C1 segment of cervical spinal cord (tissue), 14 donors: ENCODE measurements at regions not wholly inside any gene's neighbourhood (a gene's known extent, or its start where the extent isn't known, plus 50 kb on each side); places are given as distances from the start of the nearest gene placed in this dataset.

Experiments used
- DNase-seq, 14 donors: peaks; one replicate each; lab custom pipeline; 2025; lab: John Stamatoyannopoulos, UW

DNA sequence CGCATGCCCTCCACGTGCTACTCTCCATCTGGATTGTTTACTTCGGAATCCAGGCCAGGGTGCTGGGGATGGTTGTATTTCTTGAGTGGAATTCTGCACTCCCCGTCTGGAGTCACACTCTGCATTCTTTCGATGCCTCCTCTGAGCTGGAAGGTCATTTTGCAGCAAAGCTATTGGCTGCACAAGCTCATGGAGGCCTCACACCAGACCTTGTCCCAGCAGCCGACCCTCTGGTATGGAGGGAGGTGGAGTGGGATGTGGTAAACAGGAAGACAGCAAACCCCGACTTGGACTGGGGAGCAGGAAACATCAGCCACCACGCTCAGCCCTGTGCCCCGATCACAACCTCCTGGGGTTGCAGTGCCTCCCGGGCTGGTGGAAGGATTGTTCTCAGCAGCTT lies 225.3 kb upstream of the LNX1 start:
- DNase-seq: no peak

DNA sequence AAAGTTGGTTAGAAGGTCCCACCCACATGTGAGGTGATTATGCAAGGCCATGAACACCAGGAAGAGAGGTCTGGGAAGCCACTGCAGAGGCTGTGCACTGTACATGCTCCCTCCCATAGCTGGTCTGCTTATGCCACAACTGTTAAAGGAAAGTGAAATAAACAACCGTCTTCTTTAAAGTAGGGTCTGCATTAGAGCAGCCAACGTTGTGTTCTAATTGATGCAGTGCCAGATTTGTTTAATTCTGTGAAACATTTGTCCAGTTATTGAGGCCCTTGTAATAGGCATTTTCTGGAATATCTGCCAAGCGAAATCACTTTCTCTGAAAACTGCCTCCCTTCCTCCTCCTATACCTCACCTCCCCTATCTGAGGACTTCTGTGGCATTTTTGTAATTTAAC lies 224.0 kb upstream of the LNX1 start:
- no peak for DNase-seq

GRCh38 chr4:53813998-53814397 lies 222.7 kb upstream of the LNX1 start:
- DNase-seq: no peak

GRCh38 chr4:53810643-53811042 lies 219.4 kb upstream of the LNX1 start:
- no peak for DNase-seq

DNA sequence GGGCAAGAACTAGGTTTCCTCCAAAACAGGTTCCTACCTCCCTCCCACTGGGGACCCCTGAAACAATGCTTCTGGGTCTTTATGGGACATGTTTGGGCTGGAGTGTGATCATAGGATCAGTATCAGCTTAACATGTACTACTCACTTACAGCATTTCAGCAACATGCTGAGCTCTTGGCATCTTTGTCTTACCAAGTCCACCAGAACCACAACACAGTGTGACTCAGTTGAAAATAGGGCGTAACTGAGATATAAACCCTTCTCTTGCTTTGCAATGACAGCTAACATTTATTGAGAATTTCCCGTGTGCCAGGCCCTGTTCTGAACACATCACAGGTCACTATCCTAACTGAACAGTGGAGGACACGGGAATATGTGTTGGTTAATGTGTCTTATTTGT lies 218.5 kb upstream of the LNX1 start:
- DNase-seq: no peak

DNA sequence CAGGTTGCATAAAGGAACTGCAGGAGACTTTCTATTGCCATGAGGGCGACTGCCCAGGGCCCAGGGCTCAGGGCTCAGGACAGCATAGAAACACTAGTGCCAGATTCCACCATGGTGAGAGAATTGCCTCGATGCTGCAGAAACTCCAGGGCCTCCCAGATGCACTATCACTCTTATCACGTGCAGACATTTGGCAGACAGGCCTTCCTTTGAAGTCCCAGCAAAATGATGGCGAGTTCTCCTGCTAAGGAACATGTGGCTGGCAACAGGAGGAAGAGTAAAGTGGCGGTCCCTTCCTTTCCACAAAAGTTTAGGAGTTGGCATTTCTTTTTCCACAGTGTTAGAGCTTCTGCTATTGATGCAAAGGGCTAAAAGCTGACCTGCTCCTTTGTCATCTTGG lies 214.0 kb upstream of the LNX1 start:
- DNase-seq: no peak

GRCh38 chr4:53804719-53805118 lies 213.4 kb upstream of the LNX1 start:
- peak in 1 of 14 donors; percentile 3 for DNase-seq

- no peak for DNase-seq
Observed at GRCh38 chr4:53802500-53802899, 211.2 kb upstream of the LNX1 start.

- no peak for DNase-seq
Observed at GRCh38 chr4:53801373-53801772, 210.1 kb upstream of the LNX1 start.

DNA sequence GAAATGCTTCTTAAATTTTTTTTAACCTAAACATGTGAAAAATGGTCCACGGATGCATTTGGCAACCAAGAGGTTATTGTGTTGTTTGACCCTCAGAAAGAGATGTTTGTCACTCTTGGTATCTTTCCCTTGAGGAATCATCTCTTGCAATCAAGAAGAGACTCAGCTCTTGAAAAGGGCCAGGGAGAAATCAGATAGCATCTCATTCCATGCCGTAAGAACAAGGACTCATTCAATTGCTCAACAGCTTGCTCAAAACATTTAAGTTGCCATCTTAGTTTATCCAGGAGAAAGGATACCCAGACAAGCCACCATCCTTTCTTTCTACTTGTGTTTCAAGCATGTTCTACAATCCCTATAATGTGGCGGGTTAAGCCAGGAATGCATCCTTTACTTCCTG lies 209.5 kb upstream of the LNX1 start:
- DNase-seq: no peak

- DNase-seq: no peak
Observed at GRCh38 chr4:53793096-53793495, 201.8 kb upstream of the LNX1 start.

GRCh38 chr4:53790286-53790685 lies 199.0 kb upstream of the LNX1 start:
- DNase-seq: peak in 2 of 14 donors; percentile 5 to 7

GRCh38 chr4:53788621-53789020 lies 197.3 kb upstream of the LNX1 start:
- DNase-seq: no peak

DNA sequence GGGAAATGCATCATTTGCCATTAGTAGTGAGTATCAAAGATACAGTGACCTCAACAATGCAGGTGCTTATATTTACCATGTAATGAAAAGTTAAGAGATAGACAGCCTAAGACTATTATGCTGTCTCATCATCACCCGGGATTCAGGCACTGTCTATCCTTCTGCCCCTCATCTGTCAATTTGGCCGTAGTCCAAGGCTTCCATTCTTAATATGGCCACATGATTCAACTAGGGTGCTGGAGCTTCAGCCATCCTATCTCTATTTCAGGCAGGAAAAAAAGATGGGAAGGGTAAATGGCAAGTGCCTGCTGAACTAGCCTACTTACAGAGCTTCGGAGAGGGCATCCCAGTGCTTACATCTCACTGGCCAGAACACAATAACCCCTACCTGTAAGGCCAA lies 196.7 kb upstream of the LNX1 start:
- no peak for DNase-seq

DNA sequence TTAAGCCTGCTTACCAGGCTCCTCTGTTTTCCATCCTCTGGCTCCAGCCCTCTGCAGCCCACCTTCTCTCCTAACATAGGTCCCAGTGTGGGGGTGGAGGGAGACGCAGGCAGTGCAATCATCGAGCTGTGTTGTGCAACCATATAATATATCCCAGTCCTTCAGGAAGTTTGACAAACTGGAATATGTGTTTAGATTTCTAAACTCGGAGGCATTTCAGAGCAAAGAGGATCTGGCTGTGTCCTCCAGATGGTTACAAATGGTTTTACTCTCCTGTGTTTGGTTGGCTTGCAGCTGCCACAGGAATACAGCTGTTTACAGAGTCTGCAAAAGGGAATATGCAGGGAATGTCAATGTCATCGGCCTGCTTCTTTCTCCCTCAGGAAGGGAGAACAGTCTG lies 195.3 kb upstream of the LNX1 start:
- no peak for DNase-seq

DNA sequence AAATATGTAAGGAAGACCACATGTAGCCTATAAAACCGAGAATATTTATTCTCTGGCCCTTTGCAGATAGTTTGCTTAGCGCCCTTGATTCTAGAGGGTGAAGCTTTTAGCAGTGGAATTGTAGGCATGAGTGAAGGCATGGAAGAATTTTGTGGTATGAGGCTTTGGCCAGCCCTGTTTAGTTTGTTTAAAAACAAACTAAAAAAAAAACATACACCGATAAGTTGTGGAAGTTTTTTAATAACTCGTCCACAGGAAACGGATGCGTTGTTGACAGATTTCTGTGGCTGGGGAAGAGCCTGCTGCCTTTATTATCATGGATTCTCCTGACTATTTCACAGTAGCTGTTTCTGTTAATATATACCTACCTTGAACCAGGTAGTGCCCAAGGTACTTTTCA lies 194.7 kb upstream of the LNX1 start:
- no peak for DNase-seq

- DNase-seq: no peak
Observed at GRCh38 chr4:53784112-53784511, 192.8 kb upstream of the LNX1 start.

- DNase-seq: no peak
Observed at GRCh38 chr4:53783208-53783859, 192.0 kb upstream of the LNX1 start.

- DNase-seq: no peak
Observed at GRCh38 chr4:53782458-53782845, 191.2 kb upstream of the LNX1 start.

DNA sequence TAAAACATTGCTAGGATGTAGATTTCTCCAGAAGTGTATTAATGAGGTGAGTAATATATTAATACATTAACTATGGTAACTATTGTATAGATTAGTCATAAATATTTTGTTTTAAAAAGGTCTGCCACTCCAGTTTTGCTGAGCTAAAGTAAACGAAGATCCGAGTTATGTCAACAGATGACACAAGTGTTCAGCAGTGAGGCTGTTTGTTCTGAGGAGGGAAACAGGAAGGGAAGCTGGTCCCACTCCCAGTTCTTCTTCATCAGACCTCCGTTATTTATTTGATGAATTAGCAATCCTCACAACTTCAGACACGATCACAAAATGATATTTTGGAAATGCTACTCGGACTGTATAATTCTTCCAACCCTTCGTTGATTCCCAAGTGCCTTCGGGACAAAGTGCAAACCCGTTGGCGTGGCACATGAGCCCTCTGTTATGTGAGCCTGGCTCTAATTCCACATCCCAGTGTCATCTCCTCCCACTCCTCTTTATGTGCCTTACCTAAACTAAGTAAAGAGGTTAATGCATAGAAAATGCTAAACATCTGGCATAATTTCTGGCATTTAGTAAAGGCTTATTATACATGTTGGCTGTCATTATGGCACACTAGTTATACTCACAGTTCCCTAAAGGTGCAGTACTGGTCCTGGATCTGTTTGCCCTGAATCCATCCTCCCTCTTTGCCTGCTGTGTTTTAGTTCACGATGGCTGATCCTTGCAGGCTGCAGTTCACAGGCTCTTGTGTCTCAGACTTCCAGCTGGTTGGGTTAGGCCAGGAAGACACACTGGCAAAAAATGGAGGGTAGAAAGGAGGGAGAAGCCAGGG lies 190.6 kb upstream of the LNX1 start:
- no peak for DNase-seq

DNA sequence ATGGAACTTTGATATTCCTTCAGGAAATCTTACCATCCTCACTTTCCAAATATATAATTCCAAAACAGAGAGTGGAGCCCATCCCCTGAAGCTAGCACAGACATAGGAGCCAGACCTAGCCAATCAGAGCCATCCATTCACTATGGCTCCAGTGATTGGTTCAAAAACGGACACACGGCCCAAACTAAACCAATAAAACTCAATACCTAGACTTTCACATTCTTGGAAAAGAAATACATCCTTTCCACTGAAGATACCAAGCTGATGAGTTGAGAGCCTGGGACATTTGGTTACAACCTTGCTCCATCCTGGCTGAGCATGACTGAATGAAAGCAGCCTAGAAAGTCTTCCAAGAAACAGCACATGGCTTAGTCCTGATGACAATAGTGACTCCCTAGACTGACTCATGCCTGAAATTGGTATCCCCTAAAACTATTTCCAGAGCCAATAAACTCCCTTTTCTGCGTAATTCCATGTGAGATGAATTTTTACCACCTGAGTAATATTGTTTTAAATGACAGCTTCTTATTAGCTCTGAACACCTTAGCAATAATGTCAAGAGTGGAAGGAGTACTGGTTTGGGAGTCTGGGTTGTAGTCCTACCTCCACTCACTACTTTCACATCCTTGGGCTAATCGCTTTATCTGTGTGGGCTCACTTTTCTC lies 189.6 kb upstream of the LNX1 start:
- no peak for DNase-seq

GRCh38 chr4:53779025-53779424 lies 187.7 kb upstream of the LNX1 start:
- DNase-seq: no peak

- no peak for DNase-seq
Observed at GRCh38 chr4:53778155-53778554, 186.9 kb upstream of the LNX1 start.
